ENCODE measurements at regions not wholly inside any gene's neighbourhood (a gene's known extent, or its start where the extent isn't known, plus 50 kb on each side); places are given as distances from the start of the nearest gene placed in this dataset.

GRCh38 chr18:66729442-66730239, 125.8 kb upstream of the CDH19 start:
- TF ChIP-seq CTCF (IDR thresholded peaks at IDR 0.05; ENCODE audit: insufficient read depth in 1 of 2, low read depth in 1 of 2, low read length in 1 of 2, severe bottlenecking in 1 of 2, unreplicated experiment in 1 of 2) = no peak
- POLR2A ChIA-PET = no interaction called here
- CTCF ChIA-PET = no interaction called here
- Histone ChIP-seq H3K27me3 (replicated peaks; ENCODE audit: control insufficient read depth, insufficient read depth, low read length) (no peaks in the 10 kb centered on the region), H3K4me1 (no peaks in the 10 kb centered on the region), H3K9me3 (no peaks in the 10 kb centered on the region), H3K4me3 (ENCODE audit: low read depth, low read length) (no peak overlapping the region), H3K36me3 (ENCODE audit: control insufficient read depth, insufficient read depth, low read length) (no peaks in the 10 kb centered on the region)
- no peaks in the 10 kb centered on the region for H3K4me1 Mint-ChIP-seq (ENCODE audit: low read depth, unreplicated experiment)
- BruUV-seq (replicated peaks) = no TSS peak
- H3K9me3 Mint-ChIP-seq (ENCODE audit: unreplicated experiment) = no peaks in the 10 kb centered on the region
- no peak for DNase-seq
- H3K27me3 Mint-ChIP-seq (ENCODE audit: insufficient read depth, unreplicated experiment) = no peaks in the 10 kb centered on the region
- intact Hi-C loops (cut with micrococcal nuclease; ENCODE audit: unreplicated experiment) = no loop called here
- H3K4me3 Mint-ChIP-seq (ENCODE audit: unreplicated experiment) = no peak overlapping the region
- H3K36me3 Mint-ChIP-seq (ENCODE audit: insufficient read depth, unreplicated experiment) = no peaks in the 10 kb centered on the region
- H3K27ac Mint-ChIP-seq (ENCODE audit: unreplicated experiment) = no peak overlapping the region

- BruUV-seq (replicated peaks) = no TSS peak
- Histone ChIP-seq H3K4me3 (ENCODE audit: low read depth, low read length) (no peak overlapping the region), H3K4me1 (no peaks in the 10 kb centered on the region), H3K9me3 (no peaks in the 10 kb centered on the region), H3K27me3 (replicated peaks; ENCODE audit: control insufficient read depth, insufficient read depth, low read length) (no peaks in the 10 kb centered on the region), H3K36me3 (ENCODE audit: control insufficient read depth, insufficient read depth, low read length) (no peaks in the 10 kb centered on the region)
- CTCF ChIA-PET = no interaction called here
- intact Hi-C loops (cut with micrococcal nuclease; ENCODE audit: unreplicated experiment) = no loop called here
- H3K27me3 Mint-ChIP-seq (ENCODE audit: insufficient read depth, unreplicated experiment) = no peaks in the 10 kb centered on the region
- TF ChIP-seq CTCF (IDR thresholded peaks at IDR 0.05; ENCODE audit: insufficient read depth in 1 of 2, low read depth in 1 of 2, low read length in 1 of 2, severe bottlenecking in 1 of 2, unreplicated experiment in 1 of 2) = no peak
- H3K27ac Mint-ChIP-seq (ENCODE audit: unreplicated experiment) = no peak overlapping the region
- no peaks in the 10 kb centered on the region for H3K36me3 Mint-ChIP-seq (ENCODE audit: insufficient read depth, unreplicated experiment)
- H3K4me3 Mint-ChIP-seq (ENCODE audit: unreplicated experiment) = no peak overlapping the region
- DNase-seq = no peak
- POLR2A ChIA-PET = no interaction called here
- no peaks in the 10 kb centered on the region for H3K9me3 Mint-ChIP-seq (ENCODE audit: unreplicated experiment)
- H3K4me1 Mint-ChIP-seq (ENCODE audit: low read depth, unreplicated experiment) = no peaks in the 10 kb centered on the region
Measured at GRCh38 chr18:66728951-66729350, 125.1 kb upstream of the CDH19 start.

GRCh38 chr18:66727991-66728390, 124.1 kb upstream of the CDH19 start:
- intact Hi-C loops (cut with micrococcal nuclease; ENCODE audit: unreplicated experiment) = no loop called here
- H3K4me1 ChIP-seq = no peaks in the 10 kb centered on the region
- Mint-ChIP-seq H3K4me1 (ENCODE audit: low read depth, unreplicated experiment) (no peaks in the 10 kb centered on the region), H3K9me3 (ENCODE audit: unreplicated experiment) (no peaks in the 10 kb centered on the region), H3K4me3 (ENCODE audit: unreplicated experiment) (no peak overlapping the region), H3K27ac (ENCODE audit: unreplicated experiment) (no peak overlapping the region), H3K36me3 (ENCODE audit: insufficient read depth, unreplicated experiment) (no peaks in the 10 kb centered on the region), H3K27me3 (ENCODE audit: insufficient read depth, unreplicated experiment) (no peaks in the 10 kb centered on the region)
- no peaks in the 10 kb centered on the region for H3K36me3 ChIP-seq (ENCODE audit: control insufficient read depth, insufficient read depth, low read length)
- POLR2A ChIA-PET = no interaction called here
- H3K9me3 ChIP-seq = no peaks in the 10 kb centered on the region
- no peak overlapping the region for H3K4me3 ChIP-seq (ENCODE audit: low read depth, low read length)
- CTCF ChIA-PET = no interaction called here
- TF ChIP-seq CTCF (IDR thresholded peaks at IDR 0.05; ENCODE audit: insufficient read depth in 1 of 2, low read depth in 1 of 2, low read length in 1 of 2, severe bottlenecking in 1 of 2, unreplicated experiment in 1 of 2) = no peak
- DNase-seq = no peak
- H3K27me3 ChIP-seq (replicated peaks; ENCODE audit: control insufficient read depth, insufficient read depth, low read length) = no peaks in the 10 kb centered on the region
- no TSS peak for BruUV-seq (replicated peaks)

All from Caco-2 (cell line).